ENCODE measurements at regions not wholly inside any gene's neighbourhood (a gene's known extent, or its start where the extent isn't known, plus 50 kb on each side); places are given as distances from the start of the nearest gene placed in this dataset.
"Not testable (repeated sequence)": the region's sequence is repeated elsewhere in the genome, so short reads cannot be mapped to it uniquely, and the experiment has no call there.

DNA sequence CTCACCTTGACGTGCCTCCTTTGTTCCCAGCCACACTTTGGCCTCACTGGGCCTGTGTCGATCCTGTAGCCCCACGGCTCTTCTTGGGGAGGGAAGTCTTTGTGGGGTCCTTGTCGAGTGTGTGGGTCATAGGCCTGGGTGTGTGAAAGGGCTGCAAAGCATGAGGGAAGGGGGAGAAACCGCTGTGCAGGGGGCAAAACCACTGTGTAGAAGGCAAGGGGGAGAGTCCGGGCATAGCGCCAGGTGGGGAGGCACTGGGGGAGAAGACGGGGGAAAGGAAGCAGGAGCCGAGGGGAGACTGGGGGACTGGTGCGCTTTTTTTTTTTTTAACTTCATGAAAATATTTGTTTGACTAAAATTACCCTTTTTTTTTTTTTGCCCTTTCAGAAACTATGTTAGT, 65.1 kb upstream of the RASD2 start:
- no peak for DNase-seq

DNA sequence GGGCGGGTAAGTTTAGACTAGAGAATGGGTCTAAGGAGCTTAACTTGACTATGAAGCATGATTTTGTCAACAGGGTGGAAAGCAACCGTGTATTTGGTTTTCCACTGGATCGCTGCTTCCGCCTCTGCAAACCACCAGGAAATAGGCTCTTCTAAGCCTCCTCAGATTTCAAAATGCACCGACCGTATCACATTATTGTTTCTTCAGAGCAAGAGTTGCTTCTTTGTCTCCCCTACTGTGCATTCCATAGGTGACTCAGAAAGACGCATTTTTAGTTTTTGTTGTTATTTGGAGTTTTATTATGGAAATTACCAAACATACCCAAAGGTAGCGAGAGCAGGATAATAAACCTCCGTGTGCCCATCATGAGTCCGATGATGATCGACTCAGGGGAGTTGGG, 64.3 kb upstream of the RASD2 start:
- no peak for DNase-seq

DNA sequence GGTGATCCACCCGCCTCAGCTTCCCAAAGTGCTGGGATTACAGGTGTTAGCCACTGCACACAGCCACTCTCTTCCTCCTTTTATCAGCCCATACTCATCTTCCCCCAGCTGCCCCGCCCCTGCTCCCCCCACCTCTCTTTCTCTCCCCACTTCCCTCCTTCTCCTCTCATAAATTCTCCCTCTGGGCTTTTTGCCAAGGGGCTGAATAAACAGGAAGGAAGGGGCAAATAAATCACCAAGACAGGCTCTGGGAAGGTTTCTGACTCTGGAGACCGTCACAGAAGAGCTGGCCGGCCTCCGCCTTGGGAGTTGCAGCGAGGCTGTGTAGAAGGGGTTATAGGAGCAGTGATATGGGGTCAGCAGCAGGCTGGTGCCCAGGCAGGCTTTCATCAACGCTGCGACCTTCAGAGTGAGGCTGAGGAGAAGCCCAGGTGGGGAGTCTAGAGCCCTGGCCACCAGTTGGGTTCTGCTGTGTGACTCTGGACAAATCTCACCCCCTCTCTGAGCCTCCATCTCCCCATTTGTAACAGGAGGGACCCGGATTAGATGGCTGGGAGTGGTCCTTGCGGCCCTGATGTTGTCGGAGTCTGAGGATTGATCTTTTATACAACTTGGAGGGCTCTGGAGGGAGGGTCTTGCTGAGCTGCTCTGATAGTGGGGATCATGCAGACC, 62.6 kb upstream of the RASD2 start:
- peak; percentile 24 for DNase-seq

DNA sequence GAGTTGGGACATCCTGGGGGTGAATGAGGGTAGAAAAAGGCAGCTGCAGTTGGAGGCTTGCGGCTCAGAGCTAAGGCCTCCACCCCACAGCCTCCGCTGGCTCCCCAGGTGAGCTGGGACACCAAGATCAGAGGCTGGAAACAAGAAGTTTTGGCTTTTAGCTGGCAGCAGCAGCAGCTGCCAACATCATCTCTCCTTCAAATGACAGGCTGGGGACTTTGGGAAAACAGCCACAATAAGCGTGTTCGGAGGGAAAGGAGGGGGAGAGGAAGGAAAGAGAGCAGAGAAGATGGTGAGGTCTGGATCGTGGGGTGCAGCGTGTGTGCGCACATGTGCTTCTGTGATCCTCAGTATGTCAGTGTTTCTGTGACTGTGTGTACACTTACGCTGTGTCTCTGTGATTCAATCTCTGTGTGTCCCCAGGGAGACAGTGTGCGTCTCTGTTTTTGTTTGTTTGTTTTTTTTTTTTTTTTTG, 62.0 kb upstream of the RASD2 start:
- no peak for DNase-seq

DNA sequence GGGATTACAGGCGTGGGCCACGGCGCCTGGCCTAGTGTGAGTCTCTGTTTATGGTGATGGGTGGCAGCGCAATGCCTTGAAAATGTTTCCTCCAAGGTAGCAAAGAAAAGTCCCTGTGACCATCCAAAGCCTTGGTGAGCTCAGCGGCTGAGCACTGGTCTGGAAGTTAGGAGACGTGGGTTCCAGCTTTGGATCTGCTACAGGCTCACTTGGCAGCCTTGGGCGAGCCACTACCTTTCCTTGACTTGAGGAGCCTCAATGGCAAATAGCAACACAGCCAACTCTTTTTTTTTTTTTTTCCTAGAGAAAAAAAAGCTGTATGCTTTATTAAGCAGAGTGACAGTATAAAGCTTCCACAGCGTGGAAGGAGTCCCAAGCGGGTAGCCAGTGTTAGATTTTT, 61.3 kb upstream of the RASD2 start:
- no peak for DNase-seq

DNA sequence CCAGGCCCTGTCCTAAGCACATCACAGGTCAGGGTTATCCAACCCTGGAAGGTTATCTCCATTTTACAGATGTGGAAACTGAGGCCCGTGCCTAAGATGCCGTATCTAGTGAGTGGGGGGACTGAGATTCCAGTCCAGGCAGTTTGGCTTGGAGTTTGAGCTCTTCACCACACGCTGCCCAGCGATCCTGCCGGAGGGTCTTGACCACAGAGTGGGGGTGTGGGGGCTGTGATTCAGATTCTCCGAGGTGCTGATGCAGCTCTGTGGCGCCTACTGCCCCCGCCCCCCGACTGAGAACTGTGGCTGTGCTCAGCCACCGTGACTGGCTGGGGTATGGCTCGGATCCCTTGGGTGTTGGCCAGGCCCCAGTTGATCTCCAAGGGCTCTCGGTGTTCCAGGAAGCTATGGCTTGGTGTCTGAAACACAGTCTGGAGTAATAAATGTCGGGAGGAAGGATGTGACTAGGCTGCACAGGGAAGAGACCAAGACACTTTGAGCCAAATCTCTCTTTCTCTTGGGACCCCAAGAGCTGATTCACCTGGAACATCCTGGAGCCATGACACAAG, 60.6 kb upstream of the RASD2 start:
- DNase-seq: no peak

DNA sequence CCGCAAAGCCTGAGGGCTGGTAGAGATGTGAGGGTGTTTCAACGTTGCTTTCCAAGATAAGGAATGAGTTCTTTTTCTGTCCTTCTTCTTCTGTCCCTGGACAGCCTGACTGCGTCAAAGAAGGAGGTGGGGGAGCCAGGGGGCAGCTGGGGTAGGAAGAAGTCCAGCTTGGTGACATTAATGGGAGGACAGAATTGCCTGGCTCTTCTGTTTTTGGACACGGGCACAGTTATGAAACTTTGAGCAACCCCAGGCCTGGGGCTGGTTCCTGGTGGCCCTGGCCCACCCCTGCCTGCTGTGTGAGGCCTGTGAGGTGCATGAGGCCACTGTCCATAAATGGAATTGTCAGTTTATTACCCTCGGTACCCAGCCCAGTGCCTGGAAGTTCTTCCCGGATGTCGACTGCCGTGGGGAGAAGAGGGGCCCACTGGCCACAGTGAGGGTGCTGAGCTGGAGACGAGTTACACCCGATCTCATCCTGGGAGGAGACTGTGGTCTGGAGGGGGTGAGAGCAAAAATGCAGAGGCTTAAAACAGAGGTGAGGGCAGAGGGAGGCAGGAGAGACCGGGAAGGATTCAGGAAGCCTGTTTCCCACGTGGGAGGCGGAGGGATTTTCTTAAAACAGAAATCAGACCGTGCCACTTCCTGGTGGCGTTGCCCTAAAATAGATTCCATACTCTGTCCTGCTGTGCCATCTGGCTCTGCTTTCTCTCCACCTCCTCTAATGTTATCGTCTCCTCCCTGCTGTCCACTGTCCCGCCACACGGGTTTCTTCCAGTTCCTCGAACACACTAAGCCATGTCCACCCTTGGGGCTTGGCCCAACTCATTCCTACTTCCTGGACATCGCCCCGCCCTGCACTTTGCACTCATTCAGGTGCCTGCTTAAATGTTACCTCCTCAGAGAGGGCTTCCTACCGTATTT, 59.7 kb upstream of the RASD2 start:
- no peak for DNase-seq

DNA sequence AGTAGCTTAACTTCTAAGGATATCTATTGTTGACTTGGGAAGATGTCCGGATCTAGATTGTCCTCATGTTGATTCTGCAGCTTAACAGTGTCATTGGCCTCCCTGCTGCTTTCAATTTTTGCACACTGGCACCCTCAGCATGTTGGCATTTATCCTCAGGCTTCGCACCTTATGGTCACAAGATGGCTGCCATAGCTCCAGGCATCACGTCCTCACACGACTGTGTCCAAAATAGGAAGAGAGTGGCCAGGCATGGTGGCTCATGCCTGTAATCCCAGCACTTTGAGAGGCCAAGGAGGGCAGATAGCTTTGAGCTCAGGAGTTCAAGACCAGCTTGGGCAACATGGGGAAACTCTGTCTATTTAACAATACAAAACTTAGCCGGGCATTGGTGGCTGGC, 58.3 kb upstream of the RASD2 start:
- DNase-seq: no peak

DNA sequence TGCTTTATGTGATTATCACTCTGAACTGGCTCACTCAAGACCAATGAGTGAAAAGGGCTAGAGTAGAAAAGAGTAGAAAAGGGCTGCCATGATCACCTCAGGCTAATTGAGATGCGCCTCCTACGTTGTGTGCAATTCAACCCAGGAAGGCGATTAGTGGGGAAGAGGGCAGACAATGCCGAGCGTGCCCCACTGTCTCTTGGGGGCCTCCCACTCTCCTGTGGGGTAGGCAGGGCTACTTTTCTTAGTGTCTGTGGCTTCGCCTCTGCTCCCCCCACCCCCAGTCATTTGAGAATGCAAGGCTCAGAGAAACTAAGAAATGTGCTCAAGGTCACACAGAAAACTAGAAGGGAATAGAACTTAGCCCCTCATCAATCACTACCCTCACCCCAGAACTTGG, 57.7 kb upstream of the RASD2 start:
- no peak for DNase-seq

DNA sequence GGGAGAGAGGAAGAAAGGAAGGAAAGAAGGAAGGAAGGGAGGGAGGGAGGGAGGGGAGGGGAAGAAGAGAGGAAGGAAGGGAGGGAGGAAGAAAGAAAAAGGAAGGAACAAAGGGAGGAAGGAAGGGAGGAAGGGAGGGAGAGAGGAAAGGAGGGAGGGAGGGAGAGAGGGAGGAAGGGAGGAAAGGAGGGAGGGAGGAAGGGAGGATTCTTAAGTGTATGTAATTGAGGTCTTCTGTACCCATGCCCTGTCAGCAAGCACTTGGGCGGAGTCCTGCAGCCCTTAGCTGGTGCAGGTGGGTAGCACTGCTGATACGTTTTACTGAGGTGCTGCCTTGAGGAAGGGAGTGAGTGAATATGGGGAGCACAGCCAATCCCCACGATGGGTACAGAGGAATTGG, 56.9 kb upstream of the RASD2 start:
- no peak for DNase-seq

DNA sequence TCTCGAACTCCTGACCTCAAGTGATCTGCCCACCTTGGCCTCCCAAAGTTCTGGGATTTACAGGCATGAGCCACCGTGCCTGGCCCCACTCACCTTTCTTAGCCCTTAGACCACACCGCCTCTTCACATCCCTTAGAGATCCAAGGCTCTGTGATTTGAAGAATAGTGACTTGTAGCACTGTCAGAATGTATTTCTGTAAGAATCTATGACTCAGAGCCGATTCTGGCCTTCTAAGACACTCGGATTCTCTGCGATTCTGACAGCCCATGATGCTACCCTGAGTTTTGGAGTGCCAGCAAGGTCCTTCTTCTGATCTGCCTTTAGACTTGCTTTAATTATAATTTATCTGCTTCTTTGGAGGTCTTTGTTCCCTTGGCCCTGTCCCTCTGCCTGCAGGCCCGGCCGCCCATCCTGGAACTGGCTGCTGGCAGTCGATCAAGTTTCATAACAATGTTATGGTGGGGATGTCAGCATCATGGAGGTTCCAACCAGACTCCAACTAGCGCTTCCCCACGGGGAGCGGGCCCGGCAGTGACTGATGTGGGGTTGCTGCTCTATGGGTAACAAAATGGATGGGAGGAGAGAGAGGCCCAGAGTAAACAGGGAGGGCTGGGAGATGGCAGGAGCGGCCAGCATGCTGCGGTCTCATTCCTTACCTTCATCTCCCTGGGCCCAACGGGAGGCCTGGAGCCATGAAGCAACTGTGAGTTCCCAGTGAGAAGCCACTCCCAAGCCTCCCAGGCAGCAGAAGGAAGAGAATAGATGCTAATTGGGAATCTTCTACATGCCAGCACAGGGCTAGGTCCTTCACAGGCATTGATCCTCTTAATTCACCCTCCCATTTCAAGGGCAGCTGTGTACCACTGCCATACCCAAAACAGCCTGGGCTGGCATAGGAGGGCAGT, 55.7 kb upstream of the RASD2 start:
- no peak for DNase-seq

DNA sequence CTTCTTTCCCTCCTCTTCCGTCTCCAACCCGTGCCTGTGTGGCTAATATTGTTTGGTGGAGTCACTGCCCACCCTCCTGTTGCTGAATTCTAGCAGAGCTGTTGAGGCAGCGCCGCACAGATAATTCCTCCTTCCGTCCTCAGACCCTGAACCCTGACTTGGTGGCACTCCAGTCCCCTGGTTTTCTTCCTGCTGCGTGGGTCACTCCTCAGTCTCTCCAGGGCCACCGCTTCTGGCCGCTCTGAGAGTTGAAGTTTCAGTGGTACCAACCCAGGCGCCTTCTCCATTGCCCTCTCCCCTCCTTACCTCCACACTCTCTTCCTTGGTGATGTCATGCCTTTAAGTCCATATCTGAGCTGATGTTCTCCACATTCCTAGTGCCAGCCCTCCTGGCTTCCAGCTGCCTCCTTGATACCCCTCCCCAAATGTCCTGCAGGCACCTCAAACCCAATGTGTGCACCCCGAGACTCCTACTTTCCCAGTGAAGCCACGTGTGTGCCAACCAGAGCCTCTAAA, 54.5 kb upstream of the RASD2 start:
- DNase-seq: no peak

DNA sequence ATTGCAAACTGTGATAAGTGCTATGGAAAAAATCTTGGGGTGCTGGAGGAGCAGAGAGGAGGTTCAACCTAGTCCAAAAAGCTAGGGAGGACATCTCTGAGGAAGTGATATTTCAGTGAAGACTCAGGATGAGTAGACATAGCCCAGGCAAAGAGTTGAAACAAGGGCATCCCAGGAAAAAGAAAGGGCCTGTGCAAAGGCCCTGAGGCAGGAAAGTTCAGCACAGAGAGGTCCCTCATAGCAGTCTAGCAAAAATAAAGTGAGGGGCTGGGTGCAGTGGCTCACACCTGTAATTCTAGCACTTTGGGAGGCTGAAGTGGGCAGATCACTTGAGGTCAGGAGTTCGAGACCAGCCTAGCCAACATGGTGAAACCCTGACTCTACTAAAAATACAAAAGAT, 53.0 kb upstream of the RASD2 start:
- not testable (repeated sequence) for DNase-seq

DNA sequence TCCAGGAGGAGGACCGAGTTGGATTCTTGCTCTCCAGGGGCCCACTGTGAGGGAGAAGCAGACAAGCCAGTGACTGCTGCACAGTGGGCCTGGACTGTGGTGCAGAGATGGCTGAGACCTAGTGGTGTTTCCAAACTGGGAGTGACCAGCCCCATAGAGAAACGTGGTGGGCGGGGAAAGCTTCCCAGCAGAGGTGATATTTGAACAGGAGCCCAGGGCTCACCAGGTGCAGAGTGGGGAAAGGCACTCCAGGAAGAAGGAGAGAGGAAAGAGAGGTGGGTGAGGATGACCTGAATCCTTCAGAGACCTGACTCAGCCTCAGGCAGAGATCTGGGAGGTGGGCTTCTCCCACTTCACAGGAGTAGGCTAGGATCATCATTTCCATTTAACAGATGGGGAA, 52.1 kb upstream of the RASD2 start:
- DNase-seq: no peak

DNA sequence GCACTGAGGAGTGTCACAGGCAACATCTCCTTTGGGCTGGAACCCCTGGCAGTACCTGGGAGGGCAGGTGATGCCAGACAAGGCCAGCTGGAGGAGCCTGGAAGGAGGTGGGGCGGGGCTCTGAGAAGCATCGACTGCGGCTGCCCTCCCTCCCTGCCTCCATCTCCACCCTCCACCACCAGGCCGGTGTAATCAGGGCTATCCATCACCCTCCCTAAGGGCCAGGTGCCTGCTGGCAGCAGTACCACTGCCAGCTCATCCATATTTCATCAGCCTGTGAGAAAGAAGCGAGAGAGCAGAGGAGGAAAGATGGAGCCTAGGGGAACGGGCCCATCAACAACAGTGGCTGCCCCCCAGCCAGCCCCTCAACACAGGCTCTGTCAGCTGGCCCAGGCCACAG, 51.4 kb upstream of the RASD2 start:
- no peak for DNase-seq
